Glomerular visceral epithelial cell (primary cell): ENCODE measurements at regions not wholly inside any gene's neighbourhood (a gene's known extent, or its start where the extent isn't known, plus 50 kb on each side); places are given as distances from the start of the nearest gene placed in this dataset.
"Not testable (repeated sequence)": the region's sequence is repeated elsewhere in the genome, so short reads cannot be mapped to it uniquely, and the experiment has no call there.

Experiments used
- DNase-seq: peaks from one replicate; pipeline ENCODE4 v3.0.0-alpha.2; 2016; ENCODE audit errors: extremely low spot score

DNA sequence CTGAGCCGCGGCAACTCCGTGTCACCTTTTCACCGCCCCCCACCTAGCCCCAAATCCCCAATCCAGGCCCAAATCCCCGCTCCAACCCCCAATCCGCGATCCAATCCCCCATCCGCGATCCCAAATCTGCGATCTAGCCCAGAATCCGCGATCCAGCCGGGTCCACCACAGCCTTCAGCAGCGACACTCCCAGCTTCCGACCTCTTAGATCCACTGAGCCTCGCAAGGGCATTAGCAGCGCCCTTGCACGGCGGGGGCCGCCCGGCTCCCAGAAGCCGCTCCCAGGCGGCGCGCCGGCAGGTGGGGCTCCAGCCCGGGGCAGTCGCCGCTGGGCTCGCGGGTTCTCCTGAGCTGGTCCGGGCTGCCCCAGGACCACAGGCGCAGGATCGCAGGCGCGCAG is 116.1 kb upstream of the TPTE start:
- DNase-seq: not testable (repeated sequence)

DNA sequence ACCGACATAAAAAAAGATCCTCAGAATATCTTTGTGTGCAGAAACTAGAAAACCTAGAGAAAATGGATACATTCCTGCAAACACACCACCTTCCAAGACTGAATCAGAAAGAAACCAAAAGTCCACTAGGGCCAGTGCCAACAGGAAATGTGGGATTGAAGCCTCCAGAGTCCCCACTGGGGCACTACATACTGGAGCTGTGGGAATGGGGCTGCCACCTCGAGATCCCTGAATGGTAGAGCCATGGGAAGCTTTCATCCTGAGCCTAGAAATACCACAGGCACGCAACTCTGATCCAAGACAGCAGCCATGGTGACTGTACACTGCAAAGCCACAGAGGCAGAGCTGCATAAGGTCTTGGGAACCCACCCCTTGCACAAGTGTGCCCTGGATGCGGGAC is 111.6 kb upstream of the TPTE start:
- not testable (repeated sequence) for DNase-seq

DNA sequence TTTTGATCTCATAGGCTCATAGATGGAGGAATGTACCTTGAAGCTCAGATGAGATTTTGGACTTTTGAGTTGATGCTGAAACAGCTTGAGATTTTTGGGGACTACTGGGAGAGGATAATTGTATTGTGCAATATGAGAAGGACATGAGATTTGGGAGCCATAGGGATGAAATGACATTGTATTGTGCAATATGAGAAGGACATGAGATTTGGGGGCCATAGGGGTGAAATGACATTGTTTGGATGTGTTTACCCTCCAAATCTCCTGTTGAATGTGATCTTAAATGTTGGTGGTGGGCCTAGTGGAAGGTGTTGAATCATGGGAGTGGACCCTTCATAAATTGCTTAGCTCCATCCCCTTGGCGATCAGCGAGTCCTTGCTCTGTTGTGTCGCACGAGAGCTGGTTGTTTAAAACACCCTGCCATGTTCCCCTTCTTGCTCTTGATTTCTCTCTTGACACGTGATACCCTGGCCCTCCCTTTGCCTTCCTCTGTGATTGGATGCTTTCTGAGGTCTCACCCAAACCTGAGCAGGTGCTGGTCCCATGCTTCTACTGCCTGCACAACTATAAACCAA is 110.9 kb upstream of the TPTE start:
- DNase-seq: not testable (repeated sequence)

DNA sequence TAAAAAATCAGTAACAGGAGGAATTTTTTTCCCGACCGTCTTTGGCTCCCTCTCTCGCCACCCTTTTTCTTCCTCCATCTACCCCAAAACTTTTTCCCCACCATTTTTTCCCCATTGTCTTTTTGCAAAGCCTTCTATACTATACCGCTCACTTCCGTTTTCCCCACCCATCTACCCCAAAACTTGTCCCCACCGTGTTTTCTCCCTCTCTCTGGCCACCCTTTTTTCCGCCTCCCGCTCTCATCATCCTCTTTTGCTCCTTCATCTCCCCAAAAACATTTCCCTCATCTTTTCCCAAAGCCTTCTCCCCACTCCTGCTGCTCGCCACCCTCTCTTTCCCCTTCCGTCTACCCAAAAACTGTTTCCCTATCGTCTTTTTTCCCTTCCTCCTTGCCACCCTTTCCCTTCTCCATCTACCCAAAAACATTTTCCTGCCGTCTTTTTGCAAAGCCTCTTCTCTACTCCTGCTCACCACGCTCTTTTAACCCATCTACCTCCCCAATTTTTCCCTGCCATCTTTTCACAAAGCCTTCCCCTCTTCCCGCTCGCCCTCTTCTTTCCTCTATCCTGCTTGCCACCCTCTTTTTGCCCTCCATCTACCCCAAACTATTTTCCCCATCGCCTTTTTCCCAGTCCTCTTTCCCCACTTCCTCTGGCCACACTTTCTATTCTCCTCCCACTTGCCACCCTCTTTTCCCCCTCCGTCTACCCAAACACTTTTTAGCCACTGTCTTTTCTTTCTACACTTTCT is 109.4 kb upstream of the TPTE start:
- not testable (repeated sequence) for DNase-seq

DNA sequence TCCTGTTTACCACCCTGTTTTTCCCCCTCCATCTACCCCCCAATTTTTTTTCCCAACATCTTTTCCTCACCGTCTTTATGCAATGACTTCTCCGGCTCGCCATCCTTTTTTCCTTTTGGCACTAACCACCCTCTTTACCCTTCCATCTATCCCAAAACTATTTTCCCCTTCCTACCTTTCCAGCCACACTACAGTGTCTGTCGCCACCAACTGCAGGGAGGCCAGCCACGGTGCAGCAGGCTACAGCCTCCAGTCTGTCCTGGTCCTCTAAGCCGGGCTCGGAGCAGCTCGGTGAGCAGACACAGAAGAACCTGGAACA is 108.5 kb upstream of the TPTE start:
- not testable (repeated sequence) for DNase-seq

DNA sequence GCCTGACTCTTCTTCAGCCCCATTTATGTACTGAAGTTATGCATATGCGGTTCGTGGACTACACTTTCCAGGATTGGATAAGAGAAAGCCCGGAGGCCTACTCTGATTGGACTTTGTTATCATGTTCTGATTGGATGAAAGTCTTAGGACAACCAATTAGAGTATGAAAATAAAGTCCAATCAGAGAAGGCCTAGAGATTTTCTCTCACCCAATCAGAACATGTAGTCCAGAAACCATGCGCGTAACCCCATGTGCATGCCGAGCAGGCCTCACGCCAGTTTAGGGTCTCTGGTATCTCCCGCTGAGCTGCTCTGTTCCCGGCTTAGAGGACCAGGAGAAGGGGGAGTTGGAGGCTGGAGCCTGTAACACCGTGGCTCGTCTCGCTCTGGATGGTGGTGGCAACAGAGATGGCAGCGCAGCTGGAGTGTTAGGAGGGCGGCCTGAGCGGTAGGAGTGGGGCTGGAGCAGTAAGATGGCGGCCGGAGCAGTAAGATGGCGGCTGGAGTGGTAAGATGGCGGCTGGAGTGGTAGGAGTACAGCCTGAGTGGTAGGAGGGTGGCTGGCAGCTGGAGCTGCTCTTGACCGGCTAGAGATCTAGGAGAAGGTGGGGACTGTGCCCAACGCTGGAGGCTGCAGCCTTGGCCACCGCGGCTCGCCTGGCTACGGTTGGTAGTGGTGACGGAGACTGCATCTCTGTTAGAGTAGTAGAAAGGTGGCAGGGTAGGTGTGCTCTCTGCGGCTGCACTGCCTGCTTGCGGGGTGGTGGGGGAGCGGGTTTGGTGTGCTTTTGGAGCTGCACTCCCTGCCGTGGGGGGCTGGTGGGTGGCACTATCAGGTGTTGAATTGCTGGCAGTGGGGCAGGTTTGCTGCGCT is 107.9 kb upstream of the TPTE start:
- not testable (repeated sequence) for DNase-seq

GRCh38 chr21:10414121-10414924 is 107.1 kb upstream of the TPTE start:
- DNase-seq: not testable (repeated sequence)

GRCh38 chr21:10414925-10415254 is 106.5 kb upstream of the TPTE start:
- not testable (repeated sequence) for DNase-seq

GRCh38 chr21:10415456-10415855 is 105.9 kb upstream of the TPTE start:
- DNase-seq: not testable (repeated sequence)

DNA sequence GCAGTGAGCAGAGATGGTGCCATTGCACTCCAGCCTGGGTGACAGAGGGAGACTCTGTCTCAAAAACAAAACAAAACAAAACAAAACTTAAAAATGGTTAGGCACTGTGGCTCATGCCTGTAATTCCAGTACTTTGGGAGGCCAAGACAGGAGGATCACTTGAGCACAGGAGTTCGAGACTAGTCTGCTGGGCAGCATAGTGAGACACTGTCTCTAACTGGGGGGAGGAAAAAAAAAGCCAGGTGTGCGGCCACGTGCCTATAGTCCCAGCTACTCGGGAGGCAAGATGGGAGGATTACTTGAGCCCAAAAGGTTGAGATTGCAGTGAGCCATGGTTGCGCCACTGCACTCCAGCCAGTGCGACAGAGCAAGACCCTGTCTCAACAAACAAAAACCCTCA is 105.5 kb upstream of the TPTE start:
- not testable (repeated sequence) for DNase-seq

- DNase-seq: not testable (repeated sequence)
These were observed 104.5 kb upstream of the TPTE start for GRCh38 chr21:10416691-10417447.

GRCh38 chr21:10417551-10418002 is 103.8 kb upstream of the TPTE start:
- DNase-seq: not testable (repeated sequence)

- not testable (repeated sequence) for DNase-seq
These were observed 102.9 kb upstream of the TPTE start for GRCh38 chr21:10418250-10419048.

DNA sequence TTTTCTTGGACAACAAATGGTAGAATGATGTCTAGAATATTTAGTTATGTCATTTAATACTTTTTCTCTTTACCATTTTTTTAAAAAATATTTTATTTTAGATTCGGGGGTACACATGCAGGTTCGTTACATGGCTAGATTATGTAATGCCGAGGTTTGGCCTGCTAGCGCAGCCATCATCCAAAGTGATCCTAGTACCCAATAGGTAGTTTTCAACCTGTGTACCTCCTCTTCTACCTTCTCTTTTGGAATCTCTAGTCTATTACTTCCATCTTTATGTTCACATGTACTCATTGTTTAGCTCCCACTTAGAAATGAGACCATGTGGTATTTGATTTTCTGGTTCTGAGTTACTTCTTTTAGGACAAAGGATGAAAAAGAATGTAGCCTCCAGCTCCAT is 100.2 kb upstream of the TPTE start:
- DNase-seq: not testable (repeated sequence)

DNA sequence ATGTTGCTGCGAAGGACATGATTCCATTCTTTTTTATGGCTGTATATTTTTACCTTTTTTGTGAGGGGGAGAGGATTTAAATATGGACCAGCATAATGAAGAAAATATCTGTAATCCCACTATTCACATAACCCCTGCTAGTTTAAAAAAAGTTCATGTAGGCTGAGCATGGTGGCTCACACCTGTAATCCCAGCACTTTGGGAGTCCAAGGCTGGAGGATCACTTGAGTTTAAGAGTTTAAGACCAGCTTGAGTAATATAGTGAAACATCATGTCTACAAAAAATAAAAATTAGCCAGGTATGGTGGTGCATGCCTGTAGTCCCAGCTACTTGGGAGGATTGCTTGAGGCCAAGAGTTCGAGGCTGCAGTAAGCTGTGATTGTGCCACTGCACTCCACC is 99.8 kb upstream of the TPTE start:
- DNase-seq: not testable (repeated sequence)

DNA sequence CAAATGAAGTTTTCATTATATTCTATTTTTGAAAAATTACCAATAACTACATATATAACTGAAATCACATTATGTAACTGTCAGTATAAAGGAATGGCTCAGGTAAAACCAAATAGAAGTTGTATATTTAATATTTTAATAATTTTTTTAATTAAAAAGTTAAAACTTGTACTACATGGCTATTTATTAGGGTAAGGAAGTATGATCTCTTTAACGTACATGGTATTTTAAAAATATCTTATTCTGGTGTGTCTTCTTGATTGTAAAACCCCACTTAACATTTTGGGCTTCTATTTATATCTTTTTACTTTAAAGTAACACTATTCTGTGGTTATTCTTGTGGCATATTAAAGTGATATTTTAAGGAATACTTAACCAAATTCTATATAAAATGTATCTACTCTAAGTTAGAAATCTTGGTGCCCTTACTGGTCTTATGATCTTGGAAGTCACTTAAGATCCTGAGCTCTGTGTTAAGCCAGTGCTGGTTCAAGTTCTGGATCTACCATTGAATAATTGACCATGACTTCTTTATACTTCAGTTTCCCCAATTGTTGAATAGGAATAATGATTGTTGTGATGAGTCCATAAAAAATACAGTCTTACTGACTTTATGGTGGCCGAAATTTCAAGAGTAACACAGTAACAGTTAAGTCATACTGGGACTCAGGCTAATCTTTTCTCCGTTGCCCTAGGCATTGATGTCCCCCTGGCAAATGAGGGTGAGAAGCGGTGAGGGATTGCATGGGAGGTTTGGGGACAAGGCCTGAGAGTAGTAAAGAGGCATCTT is 97.1 kb upstream of the TPTE start:
- DNase-seq: not testable (repeated sequence)

GRCh38 chr21:10424887-10425145 is 96.6 kb upstream of the TPTE start:
- not testable (repeated sequence) for DNase-seq

DNA sequence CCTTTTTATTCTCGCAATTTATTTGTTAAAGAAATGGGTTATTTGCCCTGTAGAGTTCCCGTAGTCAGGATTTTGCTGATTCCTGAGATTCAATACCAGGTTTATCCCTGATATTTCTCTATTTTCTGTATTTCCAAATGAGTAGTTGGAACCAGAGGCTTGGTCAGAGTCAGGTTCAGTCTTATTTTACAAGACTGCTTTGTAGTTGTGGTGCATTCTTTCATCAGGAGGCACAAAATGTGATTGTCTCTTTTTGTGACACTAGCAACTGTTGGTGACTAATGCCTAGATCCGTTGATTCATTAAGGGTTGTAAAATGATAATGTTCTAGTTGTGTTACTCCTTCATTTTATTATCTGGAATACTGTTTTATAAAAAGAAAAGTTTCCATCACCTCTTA is 95.5 kb upstream of the TPTE start:
- DNase-seq: no peak

DNA sequence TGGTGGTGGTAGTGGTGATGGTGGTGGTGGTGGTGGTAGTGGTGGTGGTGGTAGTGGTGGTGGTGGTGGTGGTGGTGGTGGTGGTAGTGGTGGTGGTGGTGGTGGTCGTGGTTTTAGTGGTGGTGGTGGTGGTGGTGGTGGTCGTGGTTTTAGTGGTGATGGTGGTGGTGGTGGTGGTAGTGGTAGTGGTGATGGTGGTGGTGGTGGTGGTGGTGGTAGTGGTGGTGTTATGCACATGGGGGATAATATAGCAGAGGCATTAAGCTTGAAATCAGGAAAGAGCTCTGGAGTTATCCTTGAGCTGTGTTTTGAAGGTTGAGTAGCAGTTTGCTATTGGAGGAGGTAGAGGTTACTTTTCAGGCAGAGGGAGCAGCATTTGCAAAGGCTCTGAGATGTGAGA is 94.6 kb upstream of the TPTE start:
- DNase-seq: not testable (repeated sequence)

GRCh38 chr21:10427277-10427676 is 94.1 kb upstream of the TPTE start:
- not testable (repeated sequence) for DNase-seq
